AG09309 (cell line): ENCODE measurements at regions not wholly inside any gene's neighbourhood (a gene's known extent, or its start where the extent isn't known, plus 50 kb on each side); places are given as distances from the start of the nearest gene placed in this dataset.
"Not testable (repeated sequence)": the region's sequence is repeated elsewhere in the genome, so short reads cannot be mapped to it uniquely, and the experiment has no call there.

ENCODE experiments used
- DNase-seq: peaks from one replicate; pipeline ENCODE4 v3.0.0-alpha.2; 2010; ENCODE audit warnings: low read depth
- H3K4me3 ChIP-seq: 2 replicates; pipeline ENCODE4 v1.5.1; 2011; ENCODE audit warnings: mild to moderate bottlenecking, low read depth, low read length, moderate library complexity; ENCODE audit not compliant: control insufficient read depth
- TF ChIP-seq, protein P1 (sequence below): IDR thresholded peaks from 2 replicates; pipeline ENCODE4 v1.5.1; 2011; ENCODE audit warnings: mild to moderate bottlenecking, low read depth, low read length, inconsistent platforms; ENCODE audit not compliant: insufficient read depth, control insufficient read depth; ENCODE audit errors: missing control alignments

DNA sequence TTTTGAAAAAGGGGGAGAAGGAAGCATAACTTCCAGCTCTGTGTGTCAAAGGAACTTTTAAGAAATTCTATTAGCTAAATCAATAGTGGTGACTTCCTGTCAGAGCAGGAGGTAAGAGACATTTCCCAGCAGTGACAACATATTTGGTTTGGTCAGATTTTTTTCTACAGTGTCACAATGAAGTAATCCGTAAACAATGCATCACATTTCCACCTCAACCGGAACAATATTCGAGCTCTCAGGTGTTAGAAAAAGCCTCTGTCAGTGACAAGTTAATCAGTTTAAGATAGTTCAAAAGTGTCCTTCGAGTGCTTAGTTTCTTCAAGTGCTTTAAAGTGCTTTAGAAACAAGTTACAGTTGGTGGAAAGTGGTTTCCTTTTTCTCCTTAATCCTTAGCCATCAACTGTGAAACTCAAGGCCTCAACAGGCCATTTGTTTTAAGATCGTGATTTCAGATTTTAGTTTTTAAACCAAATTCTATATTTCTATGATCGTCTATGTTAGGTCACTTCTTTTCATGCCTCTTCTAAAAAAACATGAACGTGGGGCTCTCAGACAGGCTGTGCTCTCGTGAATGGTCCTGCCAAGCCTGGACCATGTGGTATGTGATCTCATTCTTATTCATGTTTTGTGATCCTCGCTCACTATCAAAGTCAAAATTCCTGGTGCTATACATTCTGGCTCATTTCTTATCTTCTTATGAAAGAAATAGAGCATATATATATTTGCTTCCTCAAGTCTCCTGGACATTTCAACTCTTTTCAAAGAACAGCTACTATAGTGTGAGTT is 181.9 kb upstream of the HMHB1 start:
- H3K4me3 ChIP-seq = no peak overlapping the region
- DNase-seq = no peak
- TF ChIP-seq, protein P1, sequence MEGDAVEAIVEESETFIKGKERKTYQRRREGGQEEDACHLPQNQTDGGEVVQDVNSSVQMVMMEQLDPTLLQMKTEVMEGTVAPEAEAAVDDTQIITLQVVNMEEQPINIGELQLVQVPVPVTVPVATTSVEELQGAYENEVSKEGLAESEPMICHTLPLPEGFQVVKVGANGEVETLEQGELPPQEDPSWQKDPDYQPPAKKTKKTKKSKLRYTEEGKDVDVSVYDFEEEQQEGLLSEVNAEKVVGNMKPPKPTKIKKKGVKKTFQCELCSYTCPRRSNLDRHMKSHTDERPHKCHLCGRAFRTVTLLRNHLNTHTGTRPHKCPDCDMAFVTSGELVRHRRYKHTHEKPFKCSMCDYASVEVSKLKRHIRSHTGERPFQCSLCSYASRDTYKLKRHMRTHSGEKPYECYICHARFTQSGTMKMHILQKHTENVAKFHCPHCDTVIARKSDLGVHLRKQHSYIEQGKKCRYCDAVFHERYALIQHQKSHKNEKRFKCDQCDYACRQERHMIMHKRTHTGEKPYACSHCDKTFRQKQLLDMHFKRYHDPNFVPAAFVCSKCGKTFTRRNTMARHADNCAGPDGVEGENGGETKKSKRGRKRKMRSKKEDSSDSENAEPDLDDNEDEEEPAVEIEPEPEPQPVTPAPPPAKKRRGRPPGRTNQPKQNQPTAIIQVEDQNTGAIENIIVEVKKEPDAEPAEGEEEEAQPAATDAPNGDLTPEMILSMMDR = no peak

DNA sequence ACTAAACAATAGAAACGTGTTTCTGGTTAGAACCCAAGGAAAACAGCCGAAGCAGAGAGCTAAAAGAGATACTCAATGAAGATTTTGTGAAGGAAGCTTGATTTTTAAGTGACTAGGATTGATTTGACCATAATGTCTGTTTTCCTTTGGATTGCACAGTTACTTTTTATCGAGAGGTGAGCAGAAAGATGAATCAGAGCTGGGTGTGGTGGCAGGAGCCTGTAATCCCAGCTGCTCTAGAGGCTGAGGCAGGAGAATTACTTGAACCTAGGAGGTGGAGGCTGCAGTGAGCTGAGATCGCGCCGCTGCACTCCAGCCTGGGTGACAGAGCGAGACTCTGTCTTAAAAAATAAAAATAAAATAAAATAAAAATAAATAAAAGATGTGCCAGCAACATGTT is 186.9 kb upstream of the HMHB1 start:
- not testable (repeated sequence) for H3K4me3 ChIP-seq, DNase-seq

GRCh38 chr5:143624465-143624864 is 187.5 kb upstream of the HMHB1 start:
- H3K4me3 ChIP-seq = no peak overlapping the region
- DNase-seq = no peak
- TF ChIP-seq, protein P1 = no peak

GRCh38 chr5:143619040-143619439 is 192.9 kb upstream of the HMHB1 start:
- TF ChIP-seq, protein P1 = no peak
- no peak for DNase-seq
- no peak overlapping the region for H3K4me3 ChIP-seq

DNA sequence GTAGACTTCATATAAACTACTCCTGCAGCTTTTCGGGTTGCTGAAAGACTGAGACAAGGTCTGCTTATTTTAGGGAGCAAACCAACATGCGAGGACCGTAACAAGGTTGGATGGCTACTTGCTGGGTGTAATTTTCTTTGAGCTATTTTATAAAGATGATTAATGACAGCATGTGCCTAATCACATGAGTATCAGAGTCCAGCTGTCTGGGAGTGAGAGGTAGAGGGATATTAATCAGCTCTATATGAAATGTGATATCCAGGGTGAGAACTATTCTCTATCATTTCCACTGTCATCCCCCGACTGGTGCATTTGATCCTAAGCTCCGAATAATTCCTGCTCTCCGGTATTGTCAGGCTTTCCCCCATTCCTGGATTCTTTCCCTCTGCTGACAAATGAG is 193.8 kb upstream of the HMHB1 start:
- TF ChIP-seq, protein P1 = no peak
- DNase-seq = no peak
- no peak overlapping the region for H3K4me3 ChIP-seq

- TF ChIP-seq, protein P1 = no peak
- DNase-seq = no peak
- no peak overlapping the region for H3K4me3 ChIP-seq
These were observed 197.1 kb upstream of the HMHB1 start for GRCh38 chr5:143614831-143615230.

DNA sequence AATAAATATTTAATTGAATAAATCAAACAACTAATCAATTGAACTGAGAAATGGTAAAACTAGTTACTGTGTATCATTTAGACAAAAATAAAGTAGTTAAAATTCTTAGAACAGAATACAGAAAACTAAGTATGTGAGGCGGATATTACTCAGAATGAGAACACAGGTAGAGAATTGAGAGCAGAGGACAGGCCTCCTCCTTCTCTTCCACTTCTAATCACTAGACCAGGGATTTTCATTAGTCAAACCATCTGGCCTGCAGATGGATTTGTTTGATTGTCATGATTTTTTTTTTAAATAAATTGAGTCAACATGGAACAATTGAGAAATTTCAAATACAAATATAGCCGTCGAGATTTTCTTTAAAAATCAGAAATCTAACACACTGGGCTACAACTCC is 198.6 kb upstream of the HMHB1 start:
- no peak overlapping the region for H3K4me3 ChIP-seq
- TF ChIP-seq, protein P1 = no peak
- DNase-seq = no peak
